Body of pancreas (tissue), 4 donors: ENCODE measurements at regions not wholly inside any gene's neighbourhood (a gene's known extent, or its start where the extent isn't known, plus 50 kb on each side); places are given as distances from the start of the nearest gene placed in this dataset.

ENCODE experiments used
- POLR2A ChIP-seq, 3 donors: fragments of 450-650 bp; IDR thresholded peaks; one replicate each; pipeline ENCODE4 v1.6.1; 2016; ENCODE audit warnings: antibody characterized with exemption in 3 of 3, mild to moderate bottlenecking in 2 of 3
- TF ChIP-seq, protein P1 (sequence below), 7 experiments: fragments of 450-650 bp in 4 of 7; fragments of 200-600 bp in 3 of 7; sonication (generic) in 3 of 7; IDR thresholded peaks; one replicate each; pipeline ENCODE4 v1.5.1; 2016 to 2019; ENCODE audit warnings: antibody characterized with exemption in 7 of 7

DNA sequence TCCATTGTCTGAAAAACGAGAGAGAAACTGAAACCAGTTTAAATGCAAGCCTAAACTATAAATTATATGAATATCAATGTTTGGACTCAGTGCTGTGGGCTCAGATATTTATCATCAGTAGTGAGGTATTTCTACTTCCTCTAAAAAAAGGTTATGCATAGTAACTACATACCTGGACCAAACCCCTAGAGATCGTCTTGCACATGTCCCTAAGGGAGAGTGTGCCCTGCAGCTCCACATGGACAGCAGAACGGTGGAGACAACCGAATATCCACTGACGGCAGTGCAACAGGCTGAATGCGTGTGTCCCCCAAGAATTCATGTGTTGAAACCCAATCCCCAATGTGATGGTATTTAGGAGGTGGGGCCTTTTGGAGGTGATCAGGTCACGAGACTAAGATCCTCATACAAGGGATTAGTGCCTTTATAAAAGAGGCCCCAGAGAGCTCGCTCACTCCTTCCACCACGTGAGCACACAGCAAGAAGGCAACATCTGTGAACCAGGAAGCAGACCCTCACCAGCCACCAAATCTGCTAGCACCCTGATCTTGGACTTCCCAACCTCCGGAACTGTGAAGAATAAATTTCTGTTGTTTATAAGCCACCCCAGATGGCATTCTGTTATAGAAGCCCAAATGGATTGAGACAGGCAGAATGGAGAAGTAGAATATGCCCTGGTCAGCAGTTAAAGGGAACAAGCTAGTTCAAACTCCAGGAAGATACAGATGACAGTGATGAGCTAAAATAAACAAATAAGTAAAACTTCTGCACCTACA, 208.4 kb downstream of the ANAPC1 start:
- TF ChIP-seq, protein P1, sequence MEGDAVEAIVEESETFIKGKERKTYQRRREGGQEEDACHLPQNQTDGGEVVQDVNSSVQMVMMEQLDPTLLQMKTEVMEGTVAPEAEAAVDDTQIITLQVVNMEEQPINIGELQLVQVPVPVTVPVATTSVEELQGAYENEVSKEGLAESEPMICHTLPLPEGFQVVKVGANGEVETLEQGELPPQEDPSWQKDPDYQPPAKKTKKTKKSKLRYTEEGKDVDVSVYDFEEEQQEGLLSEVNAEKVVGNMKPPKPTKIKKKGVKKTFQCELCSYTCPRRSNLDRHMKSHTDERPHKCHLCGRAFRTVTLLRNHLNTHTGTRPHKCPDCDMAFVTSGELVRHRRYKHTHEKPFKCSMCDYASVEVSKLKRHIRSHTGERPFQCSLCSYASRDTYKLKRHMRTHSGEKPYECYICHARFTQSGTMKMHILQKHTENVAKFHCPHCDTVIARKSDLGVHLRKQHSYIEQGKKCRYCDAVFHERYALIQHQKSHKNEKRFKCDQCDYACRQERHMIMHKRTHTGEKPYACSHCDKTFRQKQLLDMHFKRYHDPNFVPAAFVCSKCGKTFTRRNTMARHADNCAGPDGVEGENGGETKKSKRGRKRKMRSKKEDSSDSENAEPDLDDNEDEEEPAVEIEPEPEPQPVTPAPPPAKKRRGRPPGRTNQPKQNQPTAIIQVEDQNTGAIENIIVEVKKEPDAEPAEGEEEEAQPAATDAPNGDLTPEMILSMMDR (IDR thresholded peaks at IDR 0.05), result no peak
- no peak for TF ChIP-seq POLR2A (IDR thresholded peaks at IDR 0.05)
